Panc1 (cell line): ENCODE measurements at regions not wholly inside any gene's neighbourhood (a gene's known extent, or its start where the extent isn't known, plus 50 kb on each side); places are given as distances from the start of the nearest gene placed in this dataset.

Source experiments
- POLR2AphosphoS5 ChIP-seq: IDR thresholded peaks from 2 replicates; pipeline ENCODE4 v1.6.1; 2012; ENCODE audit warnings: mild to moderate bottlenecking, low read depth, low read length, moderate library complexity
- TF ChIP-seq, protein P1 (sequence below): fragments of 450-650 bp; IDR thresholded peaks from 2 replicates; pipeline ENCODE4 v1.5.1; 2017; ENCODE audit warnings: mild to moderate bottlenecking

DNA sequence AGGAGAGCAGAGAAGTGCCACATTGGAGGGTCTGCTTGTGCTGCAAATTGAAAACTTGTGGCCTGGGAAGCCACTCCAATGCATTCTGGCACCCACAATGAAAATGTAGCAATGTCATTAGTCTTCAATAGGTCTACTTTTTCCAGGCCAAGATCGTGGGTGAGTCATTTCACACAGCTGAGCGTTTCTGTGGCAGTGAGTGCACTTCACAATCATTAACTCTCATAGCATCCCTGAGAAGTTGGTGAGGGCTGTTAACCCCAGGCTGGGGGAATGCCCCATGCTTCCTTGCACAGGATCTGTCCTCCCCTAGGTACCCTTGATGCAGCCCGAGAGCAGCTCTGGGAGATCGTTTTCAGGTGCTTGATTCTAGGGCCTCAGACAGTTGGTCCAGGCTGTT is 196.8 kb upstream of the ATP6AP2 start:
- TF ChIP-seq, protein P1, sequence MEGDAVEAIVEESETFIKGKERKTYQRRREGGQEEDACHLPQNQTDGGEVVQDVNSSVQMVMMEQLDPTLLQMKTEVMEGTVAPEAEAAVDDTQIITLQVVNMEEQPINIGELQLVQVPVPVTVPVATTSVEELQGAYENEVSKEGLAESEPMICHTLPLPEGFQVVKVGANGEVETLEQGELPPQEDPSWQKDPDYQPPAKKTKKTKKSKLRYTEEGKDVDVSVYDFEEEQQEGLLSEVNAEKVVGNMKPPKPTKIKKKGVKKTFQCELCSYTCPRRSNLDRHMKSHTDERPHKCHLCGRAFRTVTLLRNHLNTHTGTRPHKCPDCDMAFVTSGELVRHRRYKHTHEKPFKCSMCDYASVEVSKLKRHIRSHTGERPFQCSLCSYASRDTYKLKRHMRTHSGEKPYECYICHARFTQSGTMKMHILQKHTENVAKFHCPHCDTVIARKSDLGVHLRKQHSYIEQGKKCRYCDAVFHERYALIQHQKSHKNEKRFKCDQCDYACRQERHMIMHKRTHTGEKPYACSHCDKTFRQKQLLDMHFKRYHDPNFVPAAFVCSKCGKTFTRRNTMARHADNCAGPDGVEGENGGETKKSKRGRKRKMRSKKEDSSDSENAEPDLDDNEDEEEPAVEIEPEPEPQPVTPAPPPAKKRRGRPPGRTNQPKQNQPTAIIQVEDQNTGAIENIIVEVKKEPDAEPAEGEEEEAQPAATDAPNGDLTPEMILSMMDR, result no peak
- TF ChIP-seq POLR2AphosphoS5, result no peak
